SK-N-DZ (cell line): ENCODE measurements at regions not wholly inside any gene's neighbourhood (a gene's known extent, or its start where the extent isn't known, plus 50 kb on each side); places are given as distances from the start of the nearest gene placed in this dataset.

Experiments
- DNase-seq: peaks from one replicate; pipeline ENCODE4 v3.0.0-alpha.2; 2015; ENCODE audit warnings: low spot score

GRCh38 chr5:143497749-143498148, 94.3 kb upstream of the NR3C1 start:
- no peak for DNase-seq

DNA sequence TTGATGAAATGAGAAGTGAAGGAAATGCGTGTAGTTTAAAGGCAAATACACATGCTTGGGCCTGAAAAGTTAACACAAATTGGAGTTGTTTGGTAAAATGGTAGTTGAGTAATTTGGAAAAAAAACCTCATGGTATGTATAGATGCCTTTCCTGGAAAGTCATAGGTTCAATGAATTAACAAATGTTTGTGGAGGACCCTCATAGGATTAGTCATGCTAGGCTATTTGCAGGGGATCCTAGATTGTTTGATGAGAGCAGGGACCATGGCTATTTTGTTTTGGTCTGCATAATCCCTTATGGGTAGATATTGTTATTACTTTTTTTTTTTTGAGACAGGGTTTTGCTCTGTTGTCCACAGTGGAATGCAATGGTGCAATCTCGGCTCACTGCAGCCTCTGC, 93.5 kb upstream of the NR3C1 start:
- no peak for DNase-seq

DNA sequence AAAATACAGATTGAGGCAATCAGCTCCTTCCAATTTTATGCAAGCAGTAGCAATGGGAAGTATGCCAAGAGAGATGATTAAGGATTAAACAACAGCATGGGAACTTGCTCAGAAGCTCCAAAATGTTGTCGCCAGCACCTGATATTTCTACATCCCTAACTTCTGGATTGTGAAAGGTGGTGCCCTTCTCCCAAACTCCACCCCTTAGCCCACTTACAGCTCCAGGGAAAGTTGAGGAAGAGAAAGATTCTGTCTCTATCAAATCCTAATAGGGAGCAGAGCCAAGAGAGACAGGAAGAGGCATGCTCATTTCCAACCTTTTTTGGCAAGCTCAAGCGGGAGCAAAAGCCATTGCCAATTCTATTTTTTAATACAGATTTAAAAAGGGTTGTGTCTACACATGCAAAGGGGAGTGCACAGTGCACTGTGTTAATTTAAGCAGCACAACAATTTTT, 92.4 kb upstream of the NR3C1 start:
- no peak for DNase-seq

- no peak for DNase-seq
Observed at GRCh38 chr5:143495110-143495509, 91.6 kb upstream of the NR3C1 start.

DNA sequence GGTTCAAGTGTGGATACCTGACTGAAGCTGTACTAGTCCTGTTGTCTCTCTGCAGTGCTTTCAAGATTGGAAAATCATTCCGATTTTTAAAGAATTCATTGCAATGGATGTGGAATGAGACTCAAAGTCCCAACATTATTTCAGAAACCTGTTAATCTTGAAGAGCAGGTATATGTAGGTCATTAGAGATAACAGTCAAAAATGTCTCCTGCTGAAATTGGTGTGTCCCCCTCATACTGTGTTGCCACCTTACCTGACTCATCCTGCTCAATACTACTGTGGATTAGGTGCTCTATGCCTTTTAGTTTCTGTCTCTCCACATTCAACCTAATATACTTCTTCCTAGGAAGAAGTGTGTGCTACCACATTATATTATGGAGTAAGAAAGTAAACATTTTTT, 91.1 kb upstream of the NR3C1 start:
- DNase-seq = no peak

GRCh38 chr5:143494162-143494561, 90.7 kb upstream of the NR3C1 start:
- DNase-seq = no peak

DNA sequence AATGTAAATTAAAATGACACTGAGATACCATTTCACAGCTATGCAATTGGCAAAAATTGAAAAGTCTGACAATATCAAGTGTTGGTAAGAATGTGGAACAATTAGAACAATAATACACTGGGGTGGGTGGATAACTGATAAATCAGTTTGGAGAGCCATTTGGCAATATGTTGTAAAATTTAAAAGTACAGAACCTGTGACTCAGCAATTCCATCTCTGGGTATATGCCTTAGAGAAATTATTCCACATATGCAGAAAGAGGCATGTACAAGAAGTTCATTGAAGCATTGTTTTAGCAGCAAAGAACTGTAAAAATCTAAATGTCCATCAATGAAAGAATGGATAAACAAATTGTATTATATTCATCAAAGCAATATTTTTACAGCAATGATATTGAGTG, 89.3 kb upstream of the NR3C1 start:
- no peak for DNase-seq

- DNase-seq = no peak
Observed at GRCh38 chr5:143491646-143492045, 88.2 kb upstream of the NR3C1 start.

DNA sequence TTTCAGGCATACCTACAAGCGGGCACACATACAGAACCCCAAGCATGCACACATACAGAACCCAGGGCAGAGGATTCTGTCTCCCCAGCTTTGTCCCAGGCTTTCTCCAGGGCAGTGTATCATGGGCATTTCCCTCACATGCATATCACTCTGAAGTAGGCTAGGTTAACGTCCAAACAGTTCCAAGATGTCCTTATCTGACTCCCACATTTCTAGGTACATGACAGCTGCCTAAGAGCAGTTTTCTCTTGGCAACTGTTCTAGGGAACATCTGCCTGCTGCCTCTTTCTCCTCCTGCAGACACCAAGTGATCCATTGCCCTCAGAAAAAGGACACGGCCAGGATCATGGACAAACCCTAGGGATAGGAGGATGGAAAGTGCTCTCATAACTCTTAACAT, 84.9 kb upstream of the NR3C1 start:
- no peak for DNase-seq

DNA sequence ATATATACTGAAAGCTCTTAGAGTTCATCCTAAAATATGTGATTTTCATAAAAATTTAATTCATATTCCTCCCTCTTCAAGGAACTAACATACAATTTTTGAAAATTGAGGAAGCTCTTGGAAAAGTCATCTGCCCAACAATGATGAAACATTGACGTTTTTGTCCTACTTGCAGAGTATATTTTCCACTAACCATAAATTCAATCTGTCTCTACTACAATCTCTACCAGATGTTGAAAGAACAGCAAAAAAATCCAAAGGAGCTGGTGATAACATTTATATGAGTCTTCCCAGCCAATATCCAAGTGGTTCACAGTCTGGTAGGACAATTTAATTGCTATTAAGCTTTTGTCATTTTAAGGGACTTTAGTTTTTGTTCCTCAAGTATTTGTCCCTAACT, 81.1 kb upstream of the NR3C1 start:
- DNase-seq = no peak

DNA sequence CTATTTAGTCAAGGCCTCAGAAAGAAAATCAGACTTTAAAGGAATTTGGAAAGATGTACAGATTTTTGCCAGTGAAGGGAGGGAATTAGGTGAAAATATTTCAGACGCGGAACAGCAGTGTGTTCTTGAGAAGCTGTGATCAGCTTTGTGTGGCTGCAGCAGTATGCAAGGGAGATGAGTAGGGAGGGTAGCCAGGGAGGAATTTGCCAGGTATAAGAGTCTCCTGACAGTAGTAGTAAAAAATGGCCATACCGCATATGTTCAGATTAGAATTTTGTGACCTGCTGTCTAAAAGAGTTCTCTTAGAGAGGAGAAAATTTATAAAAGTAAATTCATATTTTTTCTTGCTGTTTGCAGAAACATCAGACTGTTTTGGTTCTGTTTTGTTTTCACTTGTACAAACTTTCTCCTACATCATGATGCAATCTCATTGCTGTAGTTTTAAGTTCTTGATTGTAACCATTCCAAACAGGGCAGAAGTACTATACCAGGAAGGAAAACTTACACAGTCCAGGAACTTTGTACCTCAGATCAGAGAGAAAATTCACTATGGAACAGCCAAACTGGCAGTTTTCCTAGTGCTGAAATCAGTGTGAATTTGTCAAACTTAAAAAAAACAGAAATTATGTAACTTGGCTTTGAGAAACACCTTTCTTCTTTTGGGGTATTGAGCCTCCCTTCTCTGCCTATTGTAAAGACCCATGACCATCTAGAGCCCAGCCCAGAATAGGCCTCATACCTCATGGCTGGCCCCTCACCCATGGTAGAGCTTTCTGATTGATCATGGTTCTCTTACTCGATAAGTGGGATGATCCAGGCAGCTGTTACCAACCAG, 78.4 kb upstream of the NR3C1 start:
- DNase-seq = no peak

GRCh38 chr5:143480001-143480400, 76.5 kb upstream of the NR3C1 start:
- DNase-seq = no peak

DNA sequence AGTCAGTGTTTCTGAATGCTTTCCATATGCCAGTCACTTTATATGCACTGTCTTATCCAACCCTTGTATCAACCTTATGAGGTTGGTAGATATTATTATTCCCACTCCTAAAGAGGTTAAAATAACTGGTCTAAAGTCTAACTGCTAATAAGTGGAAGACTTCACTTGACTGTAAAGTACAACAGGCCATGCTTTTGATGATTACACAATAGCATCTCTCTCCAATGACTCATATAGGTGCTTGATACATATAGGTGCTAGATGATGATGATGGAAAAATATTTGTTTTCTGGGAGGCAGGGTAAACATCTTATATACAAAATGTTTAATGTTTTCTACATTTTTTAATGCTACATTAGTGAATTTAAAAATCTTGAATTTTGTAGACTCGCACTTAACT, 75.9 kb upstream of the NR3C1 start:
- no peak for DNase-seq

GRCh38 chr5:143476601-143477211, 73.2 kb upstream of the NR3C1 start:
- DNase-seq = peak; percentile 8

- DNase-seq = no peak
Observed at GRCh38 chr5:143474616-143475015, 71.1 kb upstream of the NR3C1 start.

GRCh38 chr5:143473481-143473880, 70.0 kb upstream of the NR3C1 start:
- DNase-seq = no peak

GRCh38 chr5:143472576-143472975, 69.1 kb upstream of the NR3C1 start:
- DNase-seq = no peak

DNA sequence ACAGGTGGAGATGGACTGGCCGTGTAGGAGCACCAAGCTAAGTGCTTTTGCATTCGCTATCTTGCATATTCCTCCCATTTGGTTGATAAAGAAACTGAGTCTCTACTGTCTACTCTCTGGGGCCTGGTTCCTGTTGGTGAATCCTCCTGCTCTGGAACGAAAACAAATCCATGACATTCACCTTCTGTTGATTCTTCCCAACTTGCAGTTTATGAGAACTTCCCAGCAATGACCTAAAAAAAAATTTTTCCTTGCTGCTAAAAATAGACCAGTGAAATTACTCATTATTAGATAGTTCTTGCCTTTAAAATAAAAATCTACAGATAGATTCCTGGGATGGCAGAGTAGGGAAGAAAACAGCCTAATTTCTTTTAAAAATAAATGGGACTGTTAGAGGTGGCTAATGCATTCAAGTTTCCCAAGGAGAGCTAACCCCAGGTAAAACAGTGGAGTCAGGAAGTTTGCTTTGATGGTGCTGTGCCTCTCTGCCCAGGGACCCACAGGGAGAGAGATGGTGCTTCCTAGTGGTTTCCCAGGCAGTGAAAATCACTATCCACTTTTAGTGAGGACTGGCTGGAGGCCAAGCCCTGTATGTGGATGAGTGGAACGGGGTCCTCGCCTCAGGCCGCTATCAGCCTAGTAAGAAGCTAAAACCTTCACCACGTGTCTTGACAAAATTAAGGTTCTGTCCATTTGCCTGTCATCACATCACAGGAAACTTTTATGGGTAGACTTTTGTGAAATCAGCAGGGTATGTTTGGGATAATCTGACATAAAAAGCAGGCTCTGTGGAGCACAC, 68.4 kb upstream of the NR3C1 start:
- no peak for DNase-seq

GRCh38 chr5:143471041-143471509, 67.6 kb upstream of the NR3C1 start:
- no peak for DNase-seq

DNA sequence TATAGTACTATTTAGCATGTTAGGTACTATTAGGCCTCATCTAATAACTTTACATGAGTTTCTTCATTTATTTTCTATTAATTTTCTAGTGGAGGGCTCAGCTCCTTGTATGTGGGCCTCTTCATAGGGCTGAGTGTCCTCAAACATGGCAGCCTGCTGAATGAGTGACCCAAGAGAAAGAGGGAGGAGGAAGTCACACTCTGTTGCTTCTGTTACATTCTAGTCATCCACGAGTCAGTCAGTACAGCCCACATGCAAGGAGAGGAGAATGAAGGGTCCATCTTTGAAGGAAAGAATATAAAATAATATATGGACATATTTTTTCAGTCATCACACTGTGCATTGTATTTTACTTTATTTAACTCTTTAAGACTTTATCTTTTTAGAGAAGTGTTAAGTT, 66.6 kb upstream of the NR3C1 start:
- no peak for DNase-seq

DNA sequence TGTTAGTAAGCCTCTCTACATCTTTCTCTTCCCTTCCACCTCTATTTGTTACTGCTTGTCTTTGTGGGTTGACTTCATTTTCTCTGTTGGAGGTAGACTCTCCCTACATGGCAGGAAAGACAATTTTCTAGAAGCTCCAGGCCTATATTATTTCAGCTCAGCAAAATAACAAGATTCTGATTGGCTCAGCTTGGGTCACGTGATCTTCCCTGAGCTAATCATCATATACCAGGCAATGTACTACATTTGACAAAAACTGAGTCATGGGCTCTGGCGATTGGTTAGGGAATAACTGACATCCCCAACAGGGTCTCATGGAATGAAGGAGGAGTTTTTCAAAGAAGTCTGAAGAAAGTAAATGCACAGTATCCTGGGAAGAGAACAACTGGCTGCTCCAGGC, 65.6 kb upstream of the NR3C1 start:
- DNase-seq = no peak

GRCh38 chr5:143466632-143467031, 63.1 kb upstream of the NR3C1 start:
- no peak for DNase-seq
